Putamen (tissue), 1 donor: ENCODE measurements at regions not wholly inside any gene's neighbourhood (a gene's known extent, or its start where the extent isn't known, plus 50 kb on each side); places are given as distances from the start of the nearest gene placed in this dataset.

ENCODE experiments used
- DNase-seq: peaks from one replicate; pipeline ENCODE4 v3.0.0-alpha.2; 2016; ENCODE audit warnings: low spot score

- no peak for DNase-seq
These were observed 331.2 kb upstream of the MAF start for GRCh38 chr16:79931721-79932120.

- DNase-seq, result no peak
These were observed 328.9 kb upstream of the MAF start for GRCh38 chr16:79929260-79929965.

GRCh38 chr16:79928142-79928873 lies 327.8 kb upstream of the MAF start:
- DNase-seq, result no peak

GRCh38 chr16:79926451-79927205 lies 326.1 kb upstream of the MAF start:
- DNase-seq, result no peak

GRCh38 chr16:79923431-79923830 lies 322.9 kb upstream of the MAF start:
- DNase-seq, result no peak

- DNase-seq, result no peak
These were observed 320.1 kb upstream of the MAF start for GRCh38 chr16:79920685-79921084.

- DNase-seq, result no peak
These were observed 318.4 kb upstream of the MAF start for GRCh38 chr16:79918916-79919315.

- DNase-seq, result no peak
These were observed 315.2 kb upstream of the MAF start for GRCh38 chr16:79915761-79916160.

GRCh38 chr16:79914961-79915720 lies 314.6 kb upstream of the MAF start:
- no peak for DNase-seq

GRCh38 chr16:79912592-79913310 lies 312.2 kb upstream of the MAF start:
- no peak for DNase-seq

- no peak for DNase-seq
These were observed 311.1 kb upstream of the MAF start for GRCh38 chr16:79911660-79912059.

- DNase-seq, result no peak
These were observed 309.0 kb upstream of the MAF start for GRCh38 chr16:79909571-79909970.

GRCh38 chr16:79903471-79903870 lies 302.9 kb upstream of the MAF start:
- no peak for DNase-seq

- DNase-seq, result no peak
These were observed 301.8 kb upstream of the MAF start for GRCh38 chr16:79902351-79902750.

GRCh38 chr16:79901522-79901921 lies 301.0 kb upstream of the MAF start:
- DNase-seq, result no peak

GRCh38 chr16:79899716-79900115 lies 299.2 kb upstream of the MAF start:
- DNase-seq, result no peak

- DNase-seq, result no peak
These were observed 298.8 kb upstream of the MAF start for GRCh38 chr16:79899316-79899715.

- no peak for DNase-seq
These were observed 298.2 kb upstream of the MAF start for GRCh38 chr16:79898703-79899102.

GRCh38 chr16:79897453-79898146 lies 297.1 kb upstream of the MAF start:
- DNase-seq, result no peak

GRCh38 chr16:79897104-79897452 lies 296.5 kb upstream of the MAF start:
- no peak for DNase-seq

- DNase-seq, result no peak
These were observed 295.3 kb upstream of the MAF start for GRCh38 chr16:79895917-79896203.
